NCI-H1048 (cell line): ENCODE measurements at regions not wholly inside any gene's neighbourhood (a gene's known extent, or its start where the extent isn't known, plus 50 kb on each side); places are given as distances from the start of the nearest gene placed in this dataset.

Experiments
- DNase-seq: peaks from one replicate; lab custom pipeline; 2025; lab: John Stamatoyannopoulos, UW

- no peak for DNase-seq
These were observed 468.8 kb upstream of the SMC2 start for GRCh38 chr9:103625161-103625804.

GRCh38 chr9:103627731-103628130 lies 466.4 kb upstream of the SMC2 start:
- no peak for DNase-seq

GRCh38 chr9:103649086-103649485 lies 445.0 kb upstream of the SMC2 start:
- no peak for DNase-seq

- DNase-seq: no peak
These were observed 436.0 kb upstream of the SMC2 start for GRCh38 chr9:103658156-103658555.

GRCh38 chr9:103660830-103661229 lies 433.3 kb upstream of the SMC2 start:
- DNase-seq: no peak

- no peak for DNase-seq
These were observed 432.4 kb upstream of the SMC2 start for GRCh38 chr9:103661663-103662062.

DNA sequence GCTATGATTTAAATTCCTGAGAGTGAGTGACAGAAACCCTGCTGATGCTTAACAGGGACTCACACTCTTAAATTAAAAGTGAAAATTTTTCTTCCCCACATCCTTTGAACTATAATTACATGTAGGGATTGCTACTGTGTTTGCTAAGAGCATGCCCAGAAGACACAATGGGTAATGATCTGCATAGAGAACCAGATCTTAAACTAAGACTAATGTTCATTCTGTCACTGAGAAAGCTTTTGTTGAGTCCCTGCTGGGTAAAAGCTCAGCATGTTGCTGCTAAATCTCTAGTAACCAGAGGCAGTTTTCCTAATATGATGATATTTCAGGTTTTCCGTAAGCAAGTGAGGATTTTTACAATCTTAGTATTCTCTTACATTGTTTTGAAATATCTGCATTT lies 424.8 kb upstream of the SMC2 start:
- DNase-seq: no peak

GRCh38 chr9:103674271-103674670 lies 419.8 kb upstream of the SMC2 start:
- no peak for DNase-seq

- DNase-seq: no peak
These were observed 413.5 kb upstream of the SMC2 start for GRCh38 chr9:103680581-103680980.

DNA sequence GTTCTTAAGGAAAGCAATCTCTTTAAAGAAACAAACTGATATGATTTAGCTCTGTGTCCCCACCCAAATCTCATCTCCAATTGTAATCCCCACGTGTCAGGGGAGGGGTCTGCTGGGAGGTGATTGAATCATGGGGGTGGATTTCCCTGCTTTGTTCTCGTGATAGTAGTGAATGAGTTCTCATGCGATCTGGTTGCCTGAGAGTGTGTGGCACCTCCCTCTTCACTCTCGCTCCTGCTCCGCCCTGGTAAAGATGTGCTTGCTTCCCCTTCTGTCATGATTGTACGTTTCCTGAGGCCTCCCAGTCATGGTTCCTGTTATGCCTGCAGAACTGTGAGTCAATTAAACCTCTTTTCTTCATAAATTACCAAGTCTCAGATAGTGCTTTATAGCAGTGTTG lies 412.7 kb upstream of the SMC2 start:
- no peak for DNase-seq

DNA sequence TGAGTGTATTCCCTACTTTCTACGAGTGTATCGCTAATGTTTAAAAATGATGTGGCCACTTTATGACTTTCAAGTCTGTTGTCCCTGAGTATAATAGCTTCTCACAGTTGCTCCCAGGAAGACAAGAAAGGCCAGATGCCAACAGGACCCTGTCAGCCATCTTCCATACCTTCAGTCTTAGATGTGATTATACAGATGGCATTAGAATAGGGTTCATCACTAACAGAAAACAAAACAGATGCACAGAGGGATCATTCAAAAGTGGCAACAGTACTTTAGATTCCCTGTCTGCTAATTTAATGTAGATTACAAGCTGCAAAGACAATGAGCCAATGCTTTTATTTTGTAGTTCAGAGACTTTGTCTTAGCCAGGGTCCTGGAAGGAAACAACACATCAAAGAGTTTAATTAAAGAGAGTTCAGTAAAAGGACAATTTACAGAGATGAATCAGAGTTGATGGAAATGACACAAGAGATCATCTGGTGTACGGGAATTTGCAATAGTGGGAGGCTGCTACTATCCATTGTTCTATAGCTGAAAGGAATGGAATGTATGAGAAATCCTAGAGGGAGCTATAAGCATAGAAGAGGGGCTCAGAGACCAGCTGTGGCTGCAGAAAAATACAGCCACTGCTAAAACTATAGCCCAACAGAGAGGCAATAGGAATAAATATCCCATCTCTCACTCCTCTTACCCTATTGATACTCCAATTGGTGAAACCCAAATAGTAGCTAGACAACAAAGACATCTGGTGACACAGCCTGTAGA lies 393.7 kb upstream of the SMC2 start:
- DNase-seq: no peak

GRCh38 chr9:103702572-103702971 lies 391.5 kb upstream of the SMC2 start:
- DNase-seq: no peak

DNA sequence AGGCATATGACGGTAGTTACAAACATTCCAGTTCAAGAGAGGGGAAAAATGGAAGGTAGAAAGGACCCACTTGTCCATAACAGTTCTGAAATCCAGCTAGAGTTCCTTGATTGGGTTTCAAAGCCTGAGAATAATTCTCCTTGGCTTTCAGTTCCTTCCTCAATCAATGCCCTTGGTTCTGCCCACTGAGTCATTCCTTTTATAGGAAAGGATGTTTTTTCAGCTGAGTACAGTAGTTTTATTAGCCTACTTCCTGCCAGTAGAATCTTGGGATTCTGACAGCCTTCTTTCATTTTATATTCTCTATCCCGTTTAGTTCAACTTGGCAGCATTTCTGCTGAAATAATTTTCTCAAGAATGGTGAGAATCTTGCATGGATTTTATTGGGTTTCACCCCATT lies 386.9 kb upstream of the SMC2 start:
- DNase-seq: no peak

- DNase-seq: no peak
These were observed 384.7 kb upstream of the SMC2 start for GRCh38 chr9:103709366-103709765.

DNA sequence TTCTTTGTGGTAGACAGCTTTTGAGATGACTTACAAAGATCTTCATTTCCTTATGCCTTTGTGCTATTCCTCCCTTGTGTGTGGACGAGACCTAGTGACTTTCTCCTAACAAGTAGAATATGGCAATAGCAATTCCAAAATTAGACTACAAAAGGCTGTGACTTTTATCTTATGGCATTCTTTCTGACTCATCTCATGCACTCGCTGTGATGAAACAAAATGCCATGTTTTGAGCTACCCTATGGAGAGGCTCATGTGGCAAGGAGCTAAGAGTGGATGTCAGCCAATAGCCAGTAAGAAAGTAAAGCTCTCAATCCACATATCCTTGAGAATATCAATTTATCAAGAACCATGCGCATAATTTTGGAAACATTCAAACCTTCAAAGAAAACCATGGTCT lies 380.5 kb upstream of the SMC2 start:
- DNase-seq: no peak

DNA sequence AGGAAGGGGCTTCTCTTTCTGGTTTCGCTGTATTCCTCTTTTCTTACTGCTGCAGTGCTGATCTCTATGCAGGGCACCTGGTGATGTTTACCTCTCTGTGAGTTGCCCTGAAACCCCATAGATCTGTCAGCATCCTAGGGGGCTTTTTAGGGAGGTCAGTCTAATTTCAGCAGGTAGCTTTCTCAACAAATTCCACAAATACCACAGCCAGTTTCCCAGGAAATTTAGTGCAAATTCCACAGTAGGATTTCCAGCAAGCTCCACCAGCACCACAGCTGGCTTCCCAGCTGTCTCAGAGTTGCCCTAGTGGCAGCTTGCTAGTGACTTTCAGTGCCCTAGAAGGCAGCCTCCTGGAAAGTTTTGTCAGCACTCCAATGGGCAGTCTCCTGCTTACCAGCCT lies 379.1 kb upstream of the SMC2 start:
- DNase-seq: no peak

DNA sequence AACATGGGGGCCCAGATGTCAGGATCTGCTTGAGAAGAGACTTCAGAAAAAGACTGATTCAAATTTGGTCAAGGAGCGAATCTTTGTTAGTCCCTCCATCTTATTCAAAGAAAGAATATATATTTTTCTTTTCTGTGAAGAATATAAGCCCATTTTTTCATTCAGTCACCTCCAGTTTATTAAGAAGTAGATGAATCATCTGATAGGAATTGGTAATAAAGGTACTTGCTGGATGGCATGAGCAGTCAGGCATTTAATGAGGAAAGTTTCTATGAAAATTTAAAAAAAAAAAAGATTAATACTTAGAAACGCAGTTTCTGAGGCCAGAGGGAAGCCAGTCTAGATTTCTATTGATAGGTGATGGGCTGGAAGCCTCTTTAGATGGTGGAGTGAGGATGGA lies 373.1 kb upstream of the SMC2 start:
- DNase-seq: no peak

DNA sequence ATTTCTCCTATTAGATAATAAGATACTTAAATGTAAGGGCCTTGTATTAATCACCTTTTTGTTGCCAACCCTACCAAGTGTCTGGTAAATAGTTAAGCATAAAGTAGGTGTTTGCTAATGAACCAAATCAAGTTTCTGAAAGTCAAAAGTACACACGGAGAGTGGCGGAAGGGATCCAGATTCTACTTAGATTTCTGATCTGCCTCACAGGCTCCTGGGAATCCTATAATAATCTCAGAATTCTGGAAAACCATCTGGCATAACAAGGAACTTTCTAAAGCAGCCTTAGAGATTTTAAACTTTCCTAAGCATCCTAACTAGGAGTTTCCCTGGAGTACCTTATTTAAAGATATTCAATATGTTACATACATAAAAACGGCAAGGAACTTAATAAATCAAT lies 363.2 kb upstream of the SMC2 start:
- DNase-seq: no peak

- no peak for DNase-seq
These were observed 362.6 kb upstream of the SMC2 start for GRCh38 chr9:103731541-103731940.

- no peak for DNase-seq
These were observed 359.6 kb upstream of the SMC2 start for GRCh38 chr9:103734471-103734870.

DNA sequence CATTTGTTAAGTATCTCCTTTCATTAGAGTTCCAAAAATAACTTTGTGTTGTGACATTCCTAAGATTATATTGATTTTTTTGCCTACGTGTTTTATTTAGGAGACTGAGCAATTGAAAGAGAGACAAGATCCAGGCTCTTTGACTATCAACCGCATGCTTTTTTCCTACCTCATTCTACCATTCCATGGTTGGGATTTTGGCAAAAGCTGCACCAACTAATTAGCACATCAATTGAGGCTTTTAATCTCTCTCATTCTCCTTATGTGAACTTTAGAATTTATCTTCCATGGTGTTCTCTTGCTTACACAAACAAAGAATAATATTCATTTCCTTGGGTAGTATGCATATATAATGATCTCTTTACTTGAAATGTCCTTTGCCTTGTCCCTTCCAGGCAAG lies 338.7 kb upstream of the SMC2 start:
- no peak for DNase-seq

- no peak for DNase-seq
These were observed 338.1 kb upstream of the SMC2 start for GRCh38 chr9:103755986-103756385.

DNA sequence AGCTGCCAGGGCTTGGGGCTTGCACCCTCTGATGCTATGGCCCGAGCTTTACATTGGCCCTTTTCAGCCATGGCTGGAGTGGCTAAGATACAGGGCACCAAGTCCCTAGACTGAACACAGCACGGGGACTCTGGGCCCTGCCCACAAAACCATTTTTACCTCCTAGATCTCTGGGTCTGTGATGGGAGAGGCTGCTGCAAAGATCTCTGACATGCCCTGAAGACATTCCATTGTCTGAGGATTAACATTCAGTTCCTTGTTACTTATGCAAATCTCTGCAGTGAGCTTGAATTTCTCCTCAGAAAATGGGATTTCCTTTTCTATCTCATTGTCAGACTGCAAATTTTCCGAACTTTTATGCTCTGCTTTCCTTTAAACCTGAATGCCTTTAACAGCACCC lies 337.0 kb upstream of the SMC2 start:
- DNase-seq: no peak

DNA sequence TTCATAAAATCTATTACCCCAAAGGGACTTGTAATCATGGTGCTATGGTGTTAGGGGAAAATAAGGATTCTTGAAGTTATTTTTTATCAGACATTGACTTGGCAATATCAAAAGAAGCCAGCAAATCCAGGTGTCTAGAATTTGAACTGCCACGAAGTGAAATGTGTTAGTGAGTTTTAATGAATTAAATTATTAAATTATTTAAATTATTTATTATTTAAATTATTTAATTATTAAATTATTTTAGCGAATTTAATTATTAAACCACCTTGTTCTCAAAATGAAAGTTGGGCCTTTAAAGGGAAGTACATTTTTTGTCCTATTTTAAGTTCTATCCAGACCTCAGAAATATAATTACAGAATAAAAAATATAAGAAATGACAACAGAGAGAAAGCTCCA lies 332.6 kb upstream of the SMC2 start:
- DNase-seq: no peak
